GM12878 (cell line): ENCODE measurements at regions not wholly inside any gene's neighbourhood (a gene's known extent, or its start where the extent isn't known, plus 50 kb on each side); places are given as distances from the start of the nearest gene placed in this dataset.

Source experiments
- ATAC-seq: fragments of 200-7000 bp; cut with Tn5 transposase; 3 replicates; pipeline ENCODE4 v1.9.1; 2020; ENCODE audit warnings: mild to moderate bottlenecking, moderate library complexity
- BruUV-seq: library from RNA; stranded (reverse); fragments of 400-500 nt; replicated peaks from 2 replicates; lab custom pipeline; 2021; lab: Mats Ljungman, UMichigan
- CTCF ChIA-PET: fragments of 300-600 bp; sonication (Branson Sonifier 250); formaldehyde crosslinking; extraction: SDS; loops from one replicate; lab custom pipeline; 2021; ENCODE audit warnings: inconsistent platforms; lab: Yijun Ruan, JAX
- POLR2A ChIA-PET: fragments of 350-600 bp; formaldehyde crosslinking; extraction: SDS; loops from one replicate; lab custom pipeline; 2021; ENCODE audit warnings: inconsistent platforms; lab: Charles Lee
- RAD21 ChIA-PET: fragments of 300-600 bp; sonication (Branson Sonifier 250); formaldehyde crosslinking; loops from one replicate; lab custom pipeline; 2023; ENCODE audit warnings: antibody characterized with exemption; ENCODE audit not compliant: unreplicated experiment; lab: Charles Lee
- SMC1A ChIA-PET: fragments of 300-600 bp; sonication (Branson Sonifier 250); formaldehyde crosslinking; loops from one replicate; lab custom pipeline; 2023; ENCODE audit not compliant: unreplicated experiment, uncharacterized antibody; lab: Charles Lee
- DNase-seq: peaks from one replicate; pipeline ENCODE4 v3.0.0-alpha.2; 2011; ENCODE audit warnings: low read depth, low spot score
- FAIRE-seq: peaks from 3 replicates; lab custom pipeline; 2011; peaks lifted over from hg19 to GRCh38; lab: Jason Lieb, UNC
- H2AFZ ChIP-seq: 2 replicates; pipeline ENCODE4 v1.6.0; 2011; ENCODE audit warnings: low read depth, low read length, control low read depth; ENCODE audit not compliant: control insufficient read depth
- H3K27ac ChIP-seq: 2 replicates; pipeline ENCODE4 v1.5.1; 2011; ENCODE audit warnings: control low read depth; ENCODE audit not compliant: control insufficient read depth, insufficient read depth
- H3K27me3 ChIP-seq, 2 experiments: replicated peaks in 1 of 2; 2 replicates each; pipeline versions ENCODE4 v1.6.0 to v1.6.1; 2011; ENCODE audit warnings: low read length in 1 of 2; ENCODE audit not compliant: control insufficient read depth in 2 of 2, insufficient read depth in 2 of 2
- H3K36me3 ChIP-seq, 2 experiments: 2 replicates each; pipeline ENCODE4 v1.5.1; 2011; ENCODE audit warnings: low read length in 1 of 2; ENCODE audit not compliant: control insufficient read depth in 2 of 2, insufficient read depth in 2 of 2
- H3K4me1 ChIP-seq: 2 replicates; pipeline ENCODE4 v1.6.1; 2011; ENCODE audit warnings: mild to moderate bottlenecking, low read length, moderate library complexity, mixed read lengths; ENCODE audit not compliant: control insufficient read depth, insufficient read depth
- H3K4me2 ChIP-seq: 2 replicates; pipeline ENCODE4 v1.6.0; 2011; ENCODE audit warnings: control low read depth; ENCODE audit not compliant: control insufficient read depth, insufficient read depth
- H3K4me3 ChIP-seq: fragments of 200-600 bp; sonication (generic); 2 replicates; pipeline ENCODE4 v1.5.1; 2016
- H3K79me2 ChIP-seq: 2 replicates; pipeline ENCODE4 v1.6.0; 2011; ENCODE audit warnings: low read length; ENCODE audit not compliant: control insufficient read depth, insufficient read depth
- H3K9ac ChIP-seq: 2 replicates; pipeline ENCODE4 v1.8.0; 2011; ENCODE audit warnings: low read length, control low read depth, mixed read lengths; ENCODE audit not compliant: control insufficient read depth, insufficient read depth
- H3K9me3 ChIP-seq: replicated peaks from 3 replicates; pipeline ENCODE4 v1.5.1; 2011; ENCODE audit warnings: mild to moderate bottlenecking, low read length; ENCODE audit not compliant: control insufficient read depth, insufficient read depth
- H4K20me1 ChIP-seq: 2 replicates; pipeline ENCODE4 v1.6.0; 2011; ENCODE audit not compliant: control insufficient read depth, insufficient read depth
- ATF7 ChIP-seq: fragments of 450-650 bp; IDR thresholded peaks from 2 replicates; pipeline ENCODE4 v1.6.1; 2016; ENCODE audit warnings: low read depth, mild to moderate bottlenecking
- CHD2 ChIP-seq: IDR thresholded peaks from 2 replicates; pipeline ENCODE4 v1.6.1; 2011; ENCODE audit warnings: low read depth, low read length, improper control_type of control experiment, borderline replicate concordance
- DPF2 ChIP-seq: fragments of 450-650 bp; IDR thresholded peaks from 2 replicates; pipeline ENCODE4 v1.6.1; 2017; ENCODE audit warnings: mild to moderate bottlenecking
- EP300 ChIP-seq, 2 experiments: fragments of 150-350 bp in 1 of 2; IDR thresholded peaks; 2 replicates each; pipeline ENCODE4 v1.6.1; 2011 to 2012; ENCODE audit warnings: low read depth in 2 of 2, low read length in 2 of 2, borderline replicate concordance in 1 of 2, improper control_type of control experiment in 1 of 2, inconsistent platforms in 1 of 2; ENCODE audit not compliant: control insufficient read depth in 1 of 2
- HCFC1 ChIP-seq: fragments of 150-350 bp; IDR thresholded peaks from 2 replicates; pipeline ENCODE4 v1.6.1; 2014; ENCODE audit warnings: low read length
- IKZF1 ChIP-seq: fragments of 450-650 bp; conservative IDR thresholded peaks from 2 replicates; pipeline ENCODE4 v1.6.1; 2017; ENCODE audit warnings: antibody characterized with exemption, mild to moderate bottlenecking
- IKZF2 ChIP-seq, 2 experiments: fragments of 450-650 bp; IDR thresholded peaks; 2 replicates each; pipeline ENCODE4 v1.6.1; 2017; ENCODE audit warnings: mild to moderate bottlenecking in 2 of 2, moderate library complexity in 2 of 2
- IRF5 ChIP-seq: fragments of 450-650 bp; IDR thresholded peaks from 2 replicates; pipeline ENCODE4 v1.6.1; 2017; ENCODE audit warnings: borderline replicate concordance
- MEF2B ChIP-seq: fragments of 450-650 bp; IDR thresholded peaks from 2 replicates; pipeline ENCODE4 v1.6.1; 2018; ENCODE audit warnings: mild to moderate bottlenecking, moderate library complexity; ENCODE audit not compliant: partially characterized antibody, poor library complexity, severe bottlenecking
- MLLT1 ChIP-seq: fragments of 450-650 bp; IDR thresholded peaks from 2 replicates; pipeline ENCODE4 v1.6.1; 2016; ENCODE audit warnings: mild to moderate bottlenecking
- MTA2 ChIP-seq: fragments of 450-650 bp; IDR thresholded peaks from 2 replicates; pipeline ENCODE4 v1.6.1; 2016; ENCODE audit warnings: low read depth, mild to moderate bottlenecking, moderate library complexity
- NBN ChIP-seq: fragments of 450-650 bp; IDR thresholded peaks from 2 replicates; pipeline ENCODE4 v1.6.1; 2016
- NR2F1 ChIP-seq: fragments of 450-650 bp; conservative IDR thresholded peaks from 2 replicates; pipeline ENCODE4 v1.6.1; 2017; ENCODE audit warnings: mild to moderate bottlenecking
- RELB ChIP-seq: fragments of 450-650 bp; IDR thresholded peaks from 2 replicates; pipeline ENCODE4 v1.6.1; 2017; ENCODE audit warnings: low read depth, mild to moderate bottlenecking, moderate library complexity
- RUNX3 ChIP-seq: IDR thresholded peaks from 2 replicates; pipeline ENCODE4 v1.6.1; 2012; ENCODE audit warnings: low read length, inconsistent platforms
- SMARCA5 ChIP-seq: fragments of 450-650 bp; IDR thresholded peaks from 2 replicates; pipeline ENCODE4 v1.6.1; 2017; ENCODE audit warnings: mild to moderate bottlenecking
- SPI1 ChIP-seq: IDR thresholded peaks from 2 replicates; pipeline ENCODE4 v1.6.1; 2011; ENCODE audit warnings: low read depth, mild to moderate bottlenecking, low read length, moderate library complexity, borderline replicate concordance; ENCODE audit not compliant: insufficient read depth
- TCF7 ChIP-seq: IDR thresholded peaks from 2 replicates; pipeline ENCODE4 v1.6.1; 2014; ENCODE audit warnings: antibody characterized with exemption, borderline replicate concordance
- ZNF24 ChIP-seq: fragments of 450-650 bp; IDR thresholded peaks from 2 replicates; pipeline ENCODE4 v1.6.1; 2017; ENCODE audit warnings: antibody characterized with exemption, mild to moderate bottlenecking
- ZSCAN29 ChIP-seq: fragments of 450-650 bp; IDR thresholded peaks from 2 replicates; pipeline ENCODE4 v1.6.1; 2017; ENCODE audit warnings: mild to moderate bottlenecking, moderate library complexity
- WGBS: methylation state at CpG from one replicate; pipeline ENCODE4 v1.1.6; 2016; ENCODE audit warnings: low lambda C conversion rate; ENCODE audit not compliant: insufficient replicate concordance, insufficient coverage; ENCODE audit errors: missing lambda C conversion rate; 5-methylcytosine and 5-hydroxymethylcytosine counted together
- in situ Hi-C: fragments of 300-500 bp; cut with MboI; formaldehyde crosslinking; loops from 9 replicates; pipeline ENCODE4 v1.14.3; 2018; ENCODE audit warnings: mixed read lengths
- intact Hi-C: fragments of 100-400 bp; cut with micrococcal nuclease; formaldehyde crosslinking; loops from one replicate; pipeline ENCODE4 v1.14.2; 2022; ENCODE audit not compliant: unreplicated experiment

GRCh38 chr18:2312440-2312839 is 258.9 kb downstream of the METTL4 start:
- Histone ChIP-seq H3K36me3 (no peaks in the 10 kb centered on the region), H3K9ac (no peak overlapping the region), H3K4me3 (no peak overlapping the region), H2AFZ (no peak overlapping the region), H3K4me1 (no peaks in the 10 kb centered on the region), H3K27me3 (0 out of 4 replicates have a peak, but pooled peaks cover 0 to 2% of the 10 kb centered on the region in 2 experiments), H3K79me2 (no peaks in the 10 kb centered on the region), H3K27ac (no peak overlapping the region), H3K4me2 (no peak overlapping the region), H4K20me1 (no peaks in the 10 kb centered on the region), H3K9me3 (no peaks in the 10 kb centered on the region)
- WGBS: 3% methylated on average over 4 of the region's 4 CpGs
- TF ChIP-seq ZSCAN29 (0 out of 2 replicates have a peak, but pooled peaks have one; percentile 22), NBN (peak; percentile 75), IKZF1 (peak; percentile 82), TCF7 (no peak), CHD2 (no peak), IRF5 (no peak), ATF7 (peak; percentile 33; the same call in 1 of the 2 replicates), MTA2 (peak; percentile 87), DPF2 (peak; percentile 73), ZNF24 (0 out of 2 replicates have a peak, but pooled peaks have one; percentile 17), MLLT1 (peak; percentile 95), IKZF2 (IDR thresholded peaks at IDR 0.05) (peak; percentile 91 to 93), NR2F1 (peak; percentile 43), MEF2B (peak; percentile 64), SMARCA5 (0 out of 2 replicates have a peak, but pooled peaks have one; percentile 29), RUNX3 (peak; percentile 29; the same call in 1 of the 2 replicates), HCFC1 (no peak), RELB (peak; percentile 49; the same call in 1 of the 2 replicates), EP300 (IDR thresholded peaks at IDR 0.05; ENCODE audit: borderline replicate concordance in 1 of 2, control insufficient read depth in 1 of 2, low read depth in 2 of 2, low read length in 2 of 2) (peak in 1 of 2 experiments; percentile 35; a peak in 1 of 4 replicates), SPI1 (peak; percentile 89)
- DNase-seq: peak; percentile 20
- intact Hi-C loops: no loop called here
- in situ Hi-C loops: no loop called here
- ATAC-seq: peak; percentile 87
- ChIA-PET SMC1A (interaction anchor here (1.0 to 3.4 kb wide), 12 partner anchors 10 to 229 kb away, joined by 3 to 17 read pairs (median 4); no protein-coding TSS in a partner anchor), CTCF (interaction anchor here (1.4 to 2.1 kb wide), 3 partner anchors 18 to 235 kb away, joined by 4 to 6 read pairs (median 5); no protein-coding TSS in a partner anchor), RAD21 (interaction anchor here (0.5 to 2.2 kb wide), 4 partner anchors 19 to 177 kb away, joined by 3 to 10 read pairs (median 4); no protein-coding TSS in a partner anchor), POLR2A (interaction anchor here (1.9 to 2.5 kb wide), 2 partner anchors 82 to 328 kb away, joined by 4 to 10 read pairs; no protein-coding TSS in a partner anchor)
- FAIRE-seq: no peak
- no TSS peak for BruUV-seq
